GM21619 (cell line): ENCODE measurements at regions not wholly inside any gene's neighbourhood (a gene's known extent, or its start where the extent isn't known, plus 50 kb on each side); places are given as distances from the start of the nearest gene placed in this dataset.
"Not testable (repeated sequence)": the region's sequence is repeated elsewhere in the genome, so short reads cannot be mapped to it uniquely, and the experiment has no call there.

Experiments
- ATAC-seq: cut with Tn5 transposase; IDR thresholded peaks from one replicate; pipeline ENCODE4 v1.9.1; 2021; ENCODE audit not compliant: unreplicated experiment

DNA sequence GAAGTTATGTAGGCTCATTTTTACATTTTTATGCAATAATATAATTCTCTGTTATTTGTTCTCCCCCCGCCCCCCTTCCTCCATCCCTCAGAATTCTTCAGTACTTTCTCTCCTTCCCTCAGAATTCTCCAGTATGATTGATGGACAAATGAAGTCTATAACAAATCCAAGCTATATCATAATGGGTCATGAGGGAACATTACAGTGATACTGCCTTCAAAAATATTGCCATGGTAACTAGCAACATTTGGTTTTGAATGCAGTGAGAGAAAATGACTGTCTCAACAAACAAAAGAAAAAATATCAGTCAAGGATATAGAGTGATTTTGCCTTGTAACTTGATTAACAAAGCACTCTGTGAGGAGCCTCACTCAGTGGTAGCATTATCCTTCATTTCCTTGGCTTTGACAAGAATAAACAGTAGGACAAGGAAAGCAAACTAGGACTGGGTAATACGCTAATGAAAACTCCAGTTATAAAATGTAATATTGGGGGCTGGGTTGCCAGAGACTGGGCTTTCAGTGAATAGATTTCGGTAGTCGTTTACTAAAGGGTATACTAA, 392.9 kb upstream of the CRIM1 start:
- no peak for ATAC-seq

DNA sequence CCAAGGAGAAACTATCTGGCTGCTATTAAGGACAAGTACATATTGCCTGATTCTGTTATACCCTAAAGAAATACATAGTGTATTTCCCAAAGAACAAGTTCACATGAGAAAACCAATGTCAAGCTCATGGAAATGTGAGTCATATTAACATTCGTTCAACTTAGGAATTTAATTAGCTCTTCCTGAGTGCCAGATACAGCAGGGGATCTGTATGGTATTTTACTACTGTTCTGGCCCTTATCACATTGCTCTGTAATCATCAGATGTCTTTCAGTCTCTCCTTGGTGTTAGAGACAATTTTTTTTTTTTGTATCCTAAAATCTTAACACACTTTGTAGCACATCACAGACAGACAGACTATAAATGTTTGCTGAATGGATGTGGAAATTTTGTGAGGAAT, 395.0 kb upstream of the CRIM1 start:
- no peak for ATAC-seq

- ATAC-seq: not testable (repeated sequence)
These were observed 398.5 kb upstream of the CRIM1 start for GRCh38 chr2:35957053-35957452.

DNA sequence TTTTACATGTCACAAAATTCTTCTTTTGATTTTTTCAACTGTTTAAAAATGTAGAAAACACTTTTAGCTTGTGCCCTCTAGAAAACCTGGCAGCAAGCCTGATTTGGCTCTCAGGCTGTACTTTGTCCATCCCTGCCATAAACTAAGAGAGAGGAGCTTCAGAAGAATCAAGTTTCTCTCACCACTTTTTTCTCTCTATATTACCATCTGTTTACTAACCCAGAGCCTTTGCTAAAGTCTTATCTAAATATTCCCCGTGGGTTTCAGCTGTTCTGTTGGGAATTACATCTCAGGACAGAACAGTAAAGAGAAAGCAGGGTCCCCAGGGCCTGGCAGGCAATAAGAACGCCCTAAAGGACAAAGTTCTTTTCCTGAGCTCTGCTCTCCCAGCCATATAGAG, 409.1 kb upstream of the CRIM1 start:
- ATAC-seq: no peak

DNA sequence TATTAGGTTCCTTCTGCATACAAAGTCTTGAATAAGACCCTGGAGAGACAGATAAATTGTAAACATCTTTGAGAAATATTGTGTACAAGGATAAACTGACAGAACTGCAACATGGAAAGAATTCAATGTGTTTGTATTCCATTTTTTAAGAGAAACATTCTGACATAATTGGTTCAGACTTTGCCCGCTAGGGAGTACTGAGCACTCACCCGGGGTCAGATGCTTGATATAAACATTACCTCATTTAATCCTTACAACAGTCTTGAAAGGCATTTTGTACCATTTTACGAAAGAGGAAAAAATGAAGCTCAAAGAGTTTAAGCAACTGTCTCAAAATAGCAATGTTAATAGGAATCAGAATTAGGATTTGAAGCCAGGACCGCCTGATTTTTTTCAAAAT, 416.7 kb upstream of the CRIM1 start:
- ATAC-seq: no peak

DNA sequence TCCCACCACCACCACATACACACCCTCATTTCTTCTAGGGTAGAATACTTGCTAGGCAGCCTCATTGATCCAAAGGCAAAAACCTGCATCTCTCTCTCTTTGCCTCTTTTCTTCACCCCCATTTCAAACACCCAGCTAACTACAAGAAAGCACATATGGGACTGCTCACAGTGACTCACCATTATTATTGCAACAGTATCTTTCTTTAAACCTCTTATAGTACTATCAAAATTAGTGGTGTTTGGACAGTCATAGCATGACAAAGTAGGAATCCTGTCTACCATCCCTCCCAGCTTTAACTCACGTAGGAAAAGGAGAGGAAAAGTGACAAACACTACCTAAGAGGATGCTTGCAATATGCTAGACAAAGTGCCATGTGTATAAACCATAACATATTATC, 422.5 kb upstream of the CRIM1 start:
- ATAC-seq: no peak

DNA sequence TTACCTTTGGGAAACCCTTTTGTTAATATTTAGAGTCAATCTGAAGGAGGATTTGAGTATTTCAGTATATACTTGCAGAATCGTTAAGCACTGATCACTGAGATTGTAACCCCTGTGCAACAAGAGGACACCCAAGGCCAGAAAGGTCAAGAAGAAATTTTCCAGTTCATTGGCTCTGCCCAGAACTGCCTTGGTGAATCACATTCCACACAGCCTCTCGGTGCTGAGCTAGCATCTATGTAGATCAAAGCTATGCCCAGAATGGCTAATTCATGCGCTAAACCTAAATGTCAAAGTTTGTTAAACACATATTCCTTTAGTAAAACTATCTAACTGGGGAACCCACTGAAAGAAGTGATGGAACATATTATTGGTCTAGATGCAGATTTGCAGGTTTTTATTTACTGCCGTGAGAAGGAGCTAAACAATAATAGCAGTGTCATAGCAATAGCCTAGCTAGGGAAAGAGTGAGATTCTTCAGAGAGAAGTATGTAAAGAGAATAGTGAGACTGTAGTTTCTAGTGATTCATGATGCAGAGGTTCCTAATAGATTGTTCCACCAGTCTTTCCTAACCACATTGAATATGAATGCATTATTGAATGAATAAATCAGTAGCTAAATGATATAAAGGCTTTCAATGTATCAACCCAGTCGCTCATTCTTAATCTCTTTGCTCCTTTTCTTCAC, 423.2 kb upstream of the CRIM1 start:
- no peak for ATAC-seq

DNA sequence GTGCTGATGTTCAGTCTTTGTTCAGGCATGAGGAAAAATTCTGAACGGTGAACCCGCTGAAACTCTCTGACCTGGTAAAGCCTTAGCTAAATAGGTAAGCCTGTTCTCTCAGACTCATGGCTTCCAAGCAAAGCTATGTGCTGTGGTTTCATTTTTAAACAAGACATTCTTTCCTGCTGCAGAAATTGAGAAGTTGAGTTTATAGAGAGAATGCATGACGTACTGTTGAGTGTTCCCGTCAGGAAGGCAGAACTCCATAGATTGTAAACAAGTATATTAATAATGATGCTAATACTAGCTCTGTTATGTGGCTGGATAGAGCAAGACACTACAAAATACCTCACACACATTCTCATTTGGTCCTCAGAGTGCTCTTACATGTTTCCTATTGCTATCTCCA, 424.0 kb upstream of the CRIM1 start:
- no peak for ATAC-seq

GRCh38 chr2:35931115-35931514, 424.5 kb upstream of the CRIM1 start:
- no peak for ATAC-seq

- no peak for ATAC-seq
These were observed 426.0 kb upstream of the CRIM1 start for GRCh38 chr2:35929551-35929950.

GRCh38 chr2:35920061-35920460, 435.5 kb upstream of the CRIM1 start:
- ATAC-seq: no peak

DNA sequence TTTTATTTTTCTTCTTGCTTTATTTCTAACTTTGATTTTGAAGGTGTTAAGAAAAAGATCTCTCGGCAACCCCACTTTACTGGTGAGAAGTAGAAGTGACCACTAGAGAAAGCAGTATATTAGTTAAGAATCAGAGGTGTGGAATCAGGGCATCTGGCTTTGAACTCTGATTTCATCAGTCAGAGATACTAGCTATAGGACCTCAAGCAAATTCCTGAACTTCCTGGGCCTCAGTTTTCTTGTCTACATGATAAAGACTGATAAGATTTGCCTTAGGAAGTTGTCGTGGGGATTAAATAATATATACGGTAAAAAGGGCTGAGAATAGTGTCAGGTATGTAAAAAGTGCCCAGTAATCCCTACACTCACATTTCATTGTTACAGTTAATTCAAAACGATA, 440.3 kb upstream of the CRIM1 start:
- no peak for ATAC-seq

- no peak for ATAC-seq
These were observed 463.6 kb upstream of the CRIM1 start for GRCh38 chr2:35891936-35892335.

GRCh38 chr2:35891528-35891927, 464.1 kb upstream of the CRIM1 start:
- ATAC-seq: no peak

DNA sequence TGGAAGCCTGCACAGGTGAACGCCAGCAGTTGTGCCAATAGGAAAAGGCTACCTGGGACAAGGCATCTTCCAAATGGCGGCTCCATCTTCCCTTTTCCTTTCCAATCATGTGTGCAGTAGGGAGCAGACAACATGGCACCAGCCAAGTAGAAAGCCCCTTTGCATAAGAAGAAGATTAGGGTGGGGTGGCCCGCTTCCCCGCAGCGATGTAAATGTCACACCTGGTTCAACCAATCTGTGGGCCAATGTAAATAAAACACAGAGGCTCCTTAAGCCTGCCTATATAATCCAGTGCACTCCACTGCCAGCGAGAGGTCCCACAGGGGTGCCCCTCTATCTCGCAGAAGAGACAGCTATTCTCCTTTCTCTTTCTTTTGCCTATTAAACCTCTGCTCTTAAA, 468.4 kb upstream of the CRIM1 start:
- ATAC-seq: no peak

- ATAC-seq: no peak
These were observed 481.7 kb upstream of the CRIM1 start for GRCh38 chr2:35873921-35874320.

DNA sequence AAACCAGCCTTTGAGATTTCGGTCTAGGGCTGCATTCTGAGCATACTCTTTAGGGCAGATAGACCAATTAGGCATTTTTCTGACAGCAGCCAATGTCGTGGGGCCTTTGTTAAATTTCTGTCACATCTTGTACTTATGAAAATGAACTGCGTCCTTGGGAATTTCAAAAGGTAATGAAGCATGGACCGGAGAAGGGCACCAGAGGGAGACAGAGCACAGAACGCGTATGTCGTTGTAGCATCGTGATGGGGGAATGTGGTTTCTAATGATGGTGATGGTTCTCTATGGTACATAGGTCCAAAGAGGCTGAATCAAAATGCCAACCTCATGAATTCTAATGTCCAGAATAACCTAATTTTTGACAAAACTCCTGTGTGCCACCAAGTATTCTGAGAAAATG, 483.9 kb upstream of the CRIM1 start:
- no peak for ATAC-seq

DNA sequence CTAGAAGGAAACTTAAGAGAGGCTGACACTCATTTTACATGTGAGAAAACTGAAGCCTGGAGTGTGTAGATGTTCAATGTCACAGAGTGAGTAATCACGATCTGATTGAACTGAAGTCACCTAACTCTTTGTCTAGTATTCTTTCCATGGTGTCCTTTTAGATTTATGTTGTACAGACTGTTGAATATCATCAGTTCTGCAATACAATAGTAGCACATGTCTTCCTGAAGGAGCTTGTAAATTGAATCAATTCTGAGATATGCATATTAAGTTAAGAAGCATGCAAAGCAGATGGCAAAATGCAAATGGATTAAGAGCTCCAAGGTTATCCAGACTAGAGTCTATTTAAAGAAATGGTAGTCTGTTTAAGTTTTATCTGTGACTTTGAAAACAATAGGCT, 484.9 kb upstream of the CRIM1 start:
- ATAC-seq: no peak

DNA sequence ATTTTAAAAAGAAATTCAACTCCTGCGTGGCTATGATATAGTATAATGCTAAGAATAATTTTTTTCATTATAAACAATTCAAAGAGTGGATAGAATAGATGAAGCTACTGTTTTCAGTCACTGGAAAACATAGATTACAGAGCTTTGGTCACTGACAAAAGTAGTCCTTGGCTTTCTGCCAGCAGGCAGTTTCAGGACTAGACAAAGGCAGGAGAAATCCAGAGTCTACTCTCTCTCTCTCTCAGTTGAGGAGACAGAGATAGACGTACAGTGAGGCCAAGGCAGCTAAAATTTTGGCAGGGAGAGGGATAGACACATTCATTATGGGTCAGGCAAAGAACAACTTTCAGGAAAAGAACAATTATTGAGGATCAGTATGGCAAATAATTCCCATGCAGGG, 491.4 kb upstream of the CRIM1 start:
- ATAC-seq: no peak

DNA sequence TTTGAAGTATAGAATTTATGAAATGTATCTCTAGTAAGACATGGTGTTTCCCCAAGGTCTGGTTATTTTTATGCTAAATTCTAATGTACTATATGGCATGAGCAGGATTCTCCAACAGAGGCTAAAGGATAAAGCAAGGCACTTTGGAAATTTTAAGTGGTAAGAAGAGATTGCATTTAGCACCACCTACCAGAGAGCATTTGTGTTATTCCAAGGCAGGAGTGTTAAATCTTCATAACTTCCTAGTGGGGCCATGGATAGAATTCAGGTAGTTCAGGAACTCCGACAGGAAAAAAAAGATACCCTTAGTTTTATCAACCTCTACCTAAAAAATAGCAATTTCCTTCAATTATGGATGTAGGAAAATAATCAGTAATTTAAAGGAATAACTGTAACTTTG, 497.4 kb upstream of the CRIM1 start:
- ATAC-seq: no peak

GRCh38 chr2:35857498-35857897, 498.1 kb upstream of the CRIM1 start:
- no peak for ATAC-seq

DNA sequence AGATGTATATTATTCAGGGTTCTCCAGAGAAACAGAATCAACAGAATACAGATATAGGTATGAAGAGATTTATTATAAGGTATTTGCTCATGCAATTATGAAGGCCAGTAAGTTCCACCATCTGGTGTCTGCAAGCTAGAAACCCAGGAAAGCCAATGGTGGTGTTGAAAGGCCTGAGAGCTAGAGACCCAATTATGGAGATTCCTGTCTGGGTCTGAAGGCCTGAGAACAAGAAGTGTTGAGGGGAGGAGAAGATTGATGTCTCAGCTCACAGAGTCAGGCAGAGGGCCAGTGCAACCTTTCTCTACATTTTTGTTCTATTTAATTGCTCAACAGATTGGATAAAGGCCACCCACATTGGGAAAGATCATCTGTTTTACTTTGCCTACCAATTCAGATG, 524.2 kb upstream of the CRIM1 start:
- ATAC-seq: no peak

DNA sequence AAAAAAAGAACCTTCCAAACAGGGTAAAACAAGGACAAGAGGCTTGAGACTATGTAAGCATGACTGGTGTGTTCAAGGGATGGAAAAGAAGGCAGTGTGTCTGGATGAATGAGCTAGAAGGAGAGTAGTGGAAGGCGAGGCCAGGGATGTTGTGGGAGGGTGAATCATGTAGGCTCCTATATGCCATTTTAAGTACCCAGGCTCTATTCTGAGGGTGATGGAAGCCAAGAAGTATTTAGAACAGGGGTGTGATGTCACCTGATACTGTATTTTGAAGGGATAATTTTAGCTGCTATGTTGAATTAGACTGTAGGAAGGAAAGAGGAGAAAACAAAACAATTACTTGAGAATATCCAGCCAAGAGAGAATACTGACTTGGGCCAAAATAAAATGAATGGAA, 524.7 kb upstream of the CRIM1 start:
- no peak for ATAC-seq
